HEK293 (cell line): ENCODE measurements at regions not wholly inside any gene's neighbourhood (a gene's known extent, or its start where the extent isn't known, plus 50 kb on each side); places are given as distances from the start of the nearest gene placed in this dataset.

Experiments
- CTCF ChIA-PET: fragments of 350-600 bp; formaldehyde crosslinking; extraction: SDS; loops from one replicate; lab custom pipeline; 2021; ENCODE audit warnings: antibody characterized with exemption; lab: Yijun Ruan, JAX
- POLR2A ChIA-PET: fragments of 300-600 bp; formaldehyde crosslinking; extraction: SDS; loops from one replicate; lab custom pipeline; 2020; ENCODE audit warnings: antibody characterized with exemption, inconsistent platforms; lab: Yijun Ruan, JAX
- H3K27ac ChIP-seq: fragments of 200-500 bp; sonication (Bioruptor generic); 2 replicates; pipeline ENCODE4 v1.5.1; 2014; ENCODE audit warnings: low read depth, low read length, control low read depth, inconsistent platforms; ENCODE audit errors: extremely low read depth
- H3K36me3 ChIP-seq, 2 experiments: fragments of 200-500 bp in 1 of 2; sonication (Bioruptor generic) in 1 of 2; 1 replicate in 1 of 2; 2 replicates in 1 of 2; pipeline ENCODE4 v1.5.1; 2014 to 2017; ENCODE audit warnings: inconsistent platforms in 2 of 2, low read length in 2 of 2; ENCODE audit not compliant: control insufficient read depth in 2 of 2, insufficient read depth in 1 of 2
- H3K4me1 ChIP-seq: fragments of 200-500 bp; sonication (Bioruptor generic); 2 replicates; pipeline ENCODE4 v1.5.1; 2014; ENCODE audit warnings: mild to moderate bottlenecking, low read length, inconsistent platforms; ENCODE audit not compliant: control insufficient read depth, insufficient read depth
- H3K4me3 ChIP-seq: 2 replicates; pipeline ENCODE4 v1.5.1; 2011; ENCODE audit warnings: low read depth, mild to moderate bottlenecking, control low read depth, low read length, moderate library complexity
- H3K9me3 ChIP-seq: fragments of 200-500 bp; sonication (Bioruptor generic); 2 replicates; pipeline ENCODE4 v1.5.1; 2014; ENCODE audit warnings: low read depth, low read length, inconsistent platforms; ENCODE audit not compliant: control insufficient read depth, insufficient read depth
- BCL6B ChIP-seq: fragments of 450-650 bp; formaldehyde crosslinking; IDR thresholded peaks from 2 replicates; pipeline ENCODE4 v1.5.1; 2017; ENCODE audit warnings: missing biosample characterization, missing genetic modification characterization
- MEIS1 ChIP-seq: sonication (generic); formaldehyde crosslinking; IDR thresholded peaks from 2 replicates; pipeline ENCODE4 v1.8.1; 2022; ENCODE audit warnings: missing genetic modification reagents, mild to moderate bottlenecking, borderline replicate concordance
- MYNN ChIP-seq: fragments of 450-650 bp; formaldehyde crosslinking; IDR thresholded peaks from 2 replicates; pipeline ENCODE4 v1.5.1; 2016; ENCODE audit warnings: missing biosample characterization, missing genetic modification characterization, borderline replicate concordance
- OSR2 ChIP-seq: fragments of 450-650 bp; formaldehyde crosslinking; IDR thresholded peaks from 2 replicates; pipeline ENCODE4 v1.5.1; 2016; ENCODE audit warnings: missing biosample characterization, missing genetic modification characterization
- REPIN1 ChIP-seq: fragments of 450-650 bp; formaldehyde crosslinking; IDR thresholded peaks from 2 replicates; pipeline ENCODE4 v1.5.1; 2017; ENCODE audit warnings: missing biosample characterization, missing genetic modification characterization, low read depth
- REST ChIP-seq: fragments of 450-650 bp; formaldehyde crosslinking; IDR thresholded peaks from 2 replicates; pipeline ENCODE4 v1.5.1; 2016; ENCODE audit warnings: missing biosample characterization, missing genetic modification characterization
- SETDB1 ChIP-seq: IDR thresholded peaks from one replicate; pipeline ENCODE4 v1.6.1; 2017; ENCODE audit warnings: mild to moderate bottlenecking, low read length, moderate library complexity, mixed read lengths; ENCODE audit not compliant: insufficient read length
- YY2 ChIP-seq: fragments of 450-650 bp; formaldehyde crosslinking; IDR thresholded peaks from 2 replicates; pipeline ENCODE4 v1.5.1; 2016; ENCODE audit warnings: missing biosample characterization, missing genetic modification characterization
- ZBTB20 ChIP-seq: fragments of 450-650 bp; formaldehyde crosslinking; IDR thresholded peaks from 2 replicates; pipeline ENCODE4 v1.5.1; 2016; ENCODE audit warnings: missing biosample characterization, missing genetic modification characterization
- ZBTB21 ChIP-seq: fragments of 450-650 bp; formaldehyde crosslinking; IDR thresholded peaks from 2 replicates; pipeline ENCODE4 v1.5.1; 2017; ENCODE audit warnings: missing biosample characterization, missing genetic modification characterization
- ZEB2 ChIP-seq: fragments of 450-650 bp; formaldehyde crosslinking; IDR thresholded peaks from 2 replicates; pipeline ENCODE4 v1.5.1; 2016; ENCODE audit warnings: missing biosample characterization, missing genetic modification characterization
- ZFP41 ChIP-seq: fragments of 450-650 bp; formaldehyde crosslinking; IDR thresholded peaks from 2 replicates; pipeline ENCODE4 v1.5.1; 2016; ENCODE audit warnings: missing biosample characterization, missing genetic modification characterization, borderline replicate concordance
- ZNF114 ChIP-seq: fragments of 450-650 bp; formaldehyde crosslinking; IDR thresholded peaks from 2 replicates; pipeline ENCODE4 v1.5.0; 2017; ENCODE audit warnings: missing biosample characterization, missing genetic modification characterization
- ZNF140 ChIP-seq: fragments of 450-650 bp; formaldehyde crosslinking; IDR thresholded peaks from 2 replicates; pipeline ENCODE4 v1.5.1; 2016; ENCODE audit warnings: missing biosample characterization, missing genetic modification characterization
- ZNF223 ChIP-seq: fragments of 450-650 bp; formaldehyde crosslinking; IDR thresholded peaks from 2 replicates; pipeline ENCODE4 v1.5.1; 2016; ENCODE audit warnings: missing biosample characterization, missing genetic modification characterization
- ZNF23 ChIP-seq: fragments of 450-650 bp; formaldehyde crosslinking; IDR thresholded peaks from 2 replicates; pipeline ENCODE4 v1.5.1; 2016; ENCODE audit warnings: missing biosample characterization, missing genetic modification characterization, borderline replicate concordance
- ZNF24 ChIP-seq: fragments of 450-650 bp; formaldehyde crosslinking; IDR thresholded peaks from 2 replicates; pipeline ENCODE4 v1.5.1; 2016; ENCODE audit warnings: missing biosample characterization, missing genetic modification characterization
- ZNF394 ChIP-seq: fragments of 450-650 bp; formaldehyde crosslinking; IDR thresholded peaks from 2 replicates; pipeline ENCODE4 v1.5.1; 2016; ENCODE audit warnings: missing biosample characterization, missing genetic modification characterization, mild to moderate bottlenecking, moderate library complexity, borderline replicate concordance
- ZNF404 ChIP-seq: fragments of 450-650 bp; formaldehyde crosslinking; IDR thresholded peaks from 2 replicates; pipeline ENCODE4 v1.5.1; 2017; ENCODE audit warnings: missing biosample characterization, missing genetic modification characterization
- ZNF548 ChIP-seq: fragments of 450-650 bp; formaldehyde crosslinking; IDR thresholded peaks from 2 replicates; pipeline ENCODE4 v1.5.1; 2016; ENCODE audit warnings: missing biosample characterization, missing genetic modification characterization
- ZNF549 ChIP-seq: fragments of 450-650 bp; IDR thresholded peaks from 2 replicates; pipeline ENCODE4 v1.5.1; 2018; ENCODE audit warnings: missing biosample characterization, missing genetic modification characterization, mild to moderate bottlenecking, inconsistent platforms, moderate library complexity
- ZNF555 ChIP-seq: fragments of 450-650 bp; formaldehyde crosslinking; conservative IDR thresholded peaks from 2 replicates; pipeline ENCODE4 v1.5.1; 2017; ENCODE audit warnings: missing biosample characterization, mild to moderate bottlenecking, missing genetic modification characterization, inconsistent platforms
- ZNF558 ChIP-seq: fragments of 450-650 bp; formaldehyde crosslinking; IDR thresholded peaks from 2 replicates; pipeline ENCODE4 v1.5.1; 2016; ENCODE audit warnings: missing biosample characterization, missing genetic modification characterization
- ZNF596 ChIP-seq: fragments of 450-650 bp; IDR thresholded peaks from 2 replicates; pipeline ENCODE4 v1.5.0; 2018; ENCODE audit warnings: missing biosample characterization, mild to moderate bottlenecking, missing genetic modification characterization, moderate library complexity
- ZNF610 ChIP-seq: fragments of 450-650 bp; formaldehyde crosslinking; IDR thresholded peaks from 2 replicates; pipeline ENCODE4 v1.5.1; 2016; ENCODE audit warnings: missing biosample characterization, missing genetic modification characterization, borderline replicate concordance
- ZNF621 ChIP-seq: fragments of 450-650 bp; formaldehyde crosslinking; IDR thresholded peaks from 2 replicates; pipeline ENCODE4 v1.5.1; 2017; ENCODE audit warnings: missing biosample characterization, missing genetic modification characterization
- ZNF677 ChIP-seq: fragments of 450-650 bp; IDR thresholded peaks from 2 replicates; pipeline ENCODE4 v1.5.0; 2018; ENCODE audit warnings: missing biosample characterization, mild to moderate bottlenecking, missing genetic modification characterization, moderate library complexity
- ZNF701 ChIP-seq: fragments of 450-650 bp; formaldehyde crosslinking; IDR thresholded peaks from 2 replicates; pipeline ENCODE4 v1.5.1; 2016; ENCODE audit warnings: missing biosample characterization, missing genetic modification characterization
- ZNF785 ChIP-seq: fragments of 450-650 bp; formaldehyde crosslinking; IDR thresholded peaks from 2 replicates; pipeline ENCODE4 v1.5.1; 2016; ENCODE audit warnings: missing biosample characterization, missing genetic modification characterization
- ZNF792 ChIP-seq: fragments of 450-650 bp; formaldehyde crosslinking; IDR thresholded peaks from 2 replicates; pipeline ENCODE4 v1.5.1; 2016; ENCODE audit warnings: missing biosample characterization, missing genetic modification characterization

GRCh38 chr9:18275313-18275990 is 198.5 kb upstream of the ADAMTSL1 start:
- no peaks in the 10 kb centered on the region for H3K36me3 ChIP-seq
- H3K4me3 ChIP-seq = no peak overlapping the region
- TF ChIP-seq ZNF114 (tag by site-specific recombination) (no peak), OSR2 (tag by site-specific recombination) (no peak), ZNF785 (tag by site-specific recombination) (no peak), MYNN (tag by site-specific recombination) (no peak), REST (tag by site-specific recombination) (no peak), ZNF677 (no peak), ZNF23 (tag by site-specific recombination) (no peak), ZNF621 (tag by site-specific recombination) (no peak), ZNF24 (tag by site-specific recombination) (no peak), ZNF223 (no peak), ZFP41 (tag by site-specific recombination) (no peak), ZBTB21 (no peak), BCL6B (tag by site-specific recombination) (no peak), ZBTB20 (tag by site-specific recombination) (no peak), ZNF596 (tag by site-specific recombination) (no peak), MEIS1 (no peak), ZNF549 (no peak), ZNF610 (no peak)
- TF ChIP-seq, all 188 proteins: peak for 0
- ChIA-PET POLR2A (no interaction called here), CTCF (interaction anchor here (1.5 kb wide), 1 partner anchor 20 kb away, joined by 3 read pairs; no protein-coding TSS in a partner anchor)
- no peak overlapping the region for H3K27ac ChIP-seq
- no peaks in the 10 kb centered on the region for H3K4me1 ChIP-seq
- H3K9me3 ChIP-seq = no peaks in the 10 kb centered on the region

- TF ChIP-seq ZNF558 (tag by site-specific recombination) (no peak), REPIN1 (tag by site-specific recombination) (no peak), SETDB1 (no peak), ZNF555 (tag by site-specific recombination) (no peak), ZNF404 (tag by site-specific recombination) (no peak), ZNF140 (no peak), ZNF394 (no peak), ZEB2 (tag by site-specific recombination) (no peak), REST (tag by site-specific recombination) (no peak), ZNF548 (tag by site-specific recombination) (no peak), YY2 (tag by site-specific recombination) (no peak), ZNF701 (tag by site-specific recombination) (no peak), ZNF792 (tag by site-specific recombination) (no peak)
- CTCF ChIA-PET = no interaction called here
- no peaks in the 10 kb centered on the region for H3K9me3 ChIP-seq
- H3K27ac ChIP-seq = no peak overlapping the region
- H3K36me3 ChIP-seq = no peaks in the 10 kb centered on the region
- H3K4me3 ChIP-seq = no peak overlapping the region
- H3K4me1 ChIP-seq = no peaks in the 10 kb centered on the region
- POLR2A ChIA-PET = no interaction called here
These were observed 192.7 kb upstream of the ADAMTSL1 start for GRCh38 chr9:18281291-18281690.
